Keratinocyte (primary cell): ENCODE measurements at regions not wholly inside any gene's neighbourhood (a gene's known extent, or its start where the extent isn't known, plus 50 kb on each side); places are given as distances from the start of the nearest gene placed in this dataset.

Experiments used
- DNase-seq: peaks from one replicate; pipeline ENCODE4 v3.0.0-alpha.2; 2011; ENCODE audit warnings: low read depth, missing footprints, low spot score
- FAIRE-seq: peaks from 2 replicates; lab custom pipeline; 2011; peaks lifted over from hg19 to GRCh38; lab: Jason Lieb, UNC
- H2AFZ ChIP-seq: 2 replicates; pipeline ENCODE4 v1.6.0; 2012; ENCODE audit warnings: low read length, control low read depth, inconsistent platforms; ENCODE audit not compliant: control insufficient read depth
- H3K27ac ChIP-seq: 2 replicates; pipeline ENCODE4 v1.5.1; 2011; ENCODE audit warnings: low read length; ENCODE audit not compliant: control insufficient read depth, insufficient read depth
- H3K27me3 ChIP-seq: 3 replicates; pipeline ENCODE4 v1.6.0; 2011; ENCODE audit warnings: low read length; ENCODE audit not compliant: control insufficient read depth, insufficient read depth; ENCODE audit errors: extremely low read depth
- H3K36me3 ChIP-seq, 2 experiments: 2 replicates in 1 of 2; 3 replicates in 1 of 2; pipeline ENCODE4 v1.5.1; 2011; ENCODE audit warnings: low read length in 2 of 2, mild to moderate bottlenecking in 1 of 2; ENCODE audit not compliant: control insufficient read depth in 2 of 2, insufficient read depth in 2 of 2; ENCODE audit errors: extremely low read depth in 1 of 2
- H3K4me1 ChIP-seq: 3 replicates; pipeline ENCODE4 v1.5.1; 2011; ENCODE audit warnings: low read length; ENCODE audit not compliant: control insufficient read depth, insufficient read depth; ENCODE audit errors: extremely low read depth
- H3K4me2 ChIP-seq: 3 replicates; pipeline ENCODE4 v1.6.0; 2011; ENCODE audit warnings: low read depth, low read length; ENCODE audit not compliant: control insufficient read depth, insufficient read depth; ENCODE audit errors: extremely low read depth
- H3K4me3 ChIP-seq, 3 experiments: fragments of 200-600 bp in 1 of 3; sonication (generic) in 1 of 3; 2 replicates in 2 of 3; 3 replicates in 1 of 3; pipeline ENCODE4 v1.5.1; 2011 to 2016; ENCODE audit warnings: low read length in 3 of 3, mild to moderate bottlenecking in 3 of 3, control low read depth in 2 of 3, inconsistent platforms in 1 of 3, low read depth in 1 of 3, mixed read lengths in 1 of 3, mixed run types in 1 of 3, moderate library complexity in 1 of 3; ENCODE audit not compliant: control insufficient read depth in 2 of 3, insufficient read depth in 2 of 3; ENCODE audit errors: extremely low read depth in 1 of 3
- H3K79me2 ChIP-seq: 2 replicates; pipeline ENCODE4 v1.6.0; 2012; ENCODE audit warnings: low read length; ENCODE audit not compliant: control insufficient read depth, insufficient read depth
- H3K9ac ChIP-seq: 3 replicates; pipeline ENCODE4 v1.6.0; 2011; ENCODE audit warnings: low read length; ENCODE audit not compliant: control insufficient read depth, insufficient read depth; ENCODE audit errors: extremely low read depth
- H3K9me1 ChIP-seq: 3 replicates; pipeline ENCODE4 v1.6.0; 2011; ENCODE audit warnings: low read length; ENCODE audit not compliant: control insufficient read depth, insufficient read depth; ENCODE audit errors: extremely low read depth
- H3K9me3 ChIP-seq: 2 replicates; pipeline ENCODE4 v1.5.1; 2012; ENCODE audit warnings: low read depth, low read length; ENCODE audit not compliant: control insufficient read depth
- H4K20me1 ChIP-seq: 3 replicates; pipeline ENCODE4 v1.6.0; 2011; ENCODE audit warnings: low read length; ENCODE audit not compliant: control insufficient read depth, insufficient read depth; ENCODE audit errors: extremely low read depth
- EZH2 ChIP-seq: IDR thresholded peaks from one replicate; pipeline ENCODE4 v1.6.1; 2012; ENCODE audit warnings: inconsistent platforms, mild to moderate bottlenecking, low read length, moderate library complexity
- dilution Hi-C: fragments of 300-500 bp; cut with MboI; formaldehyde crosslinking; loops from one replicate; pipeline ENCODE4 v1.7.0; 2020; ENCODE audit warnings: low sequenced_read_pairs; ENCODE audit not compliant: extremely low pct_ligation_motif_present
- TF ChIP-seq, protein P1 (sequence below), 3 experiments: IDR thresholded peaks in 1 of 3; conservative IDR thresholded peaks in 1 of 3; optimal IDR thresholded peaks in 1 of 3; 2 replicates in 2 of 3; 3 replicates in 1 of 3; pipeline versions ENCODE3 to v1.5.1; 2011; ENCODE audit warnings: low read length in 3 of 3, mild to moderate bottlenecking in 3 of 3, moderate library complexity in 2 of 3, control low read depth in 1 of 3, inconsistent platforms in 1 of 3; ENCODE audit not compliant: insufficient read depth in 2 of 3; ENCODE audit errors: extremely low read depth in 1 of 3

DNA sequence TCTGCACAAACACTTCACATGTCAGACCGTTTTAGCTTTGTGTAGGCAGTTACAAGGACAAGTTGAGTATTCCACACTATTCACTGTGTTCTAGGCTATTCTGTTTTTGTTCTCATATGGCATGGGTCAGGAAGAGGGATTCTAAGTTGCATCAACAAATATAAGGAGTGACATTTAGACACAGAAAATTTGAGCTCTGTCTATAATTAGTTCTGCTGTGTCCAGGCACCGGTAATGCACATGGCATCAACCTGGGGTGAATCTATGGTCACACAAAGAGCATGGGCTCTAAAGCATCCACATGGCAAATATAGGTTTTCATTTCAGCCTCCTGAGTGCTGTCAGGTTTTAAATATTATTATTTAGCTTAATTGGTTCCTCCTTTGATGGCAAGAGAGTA is 130.4 kb upstream of the PMFBP1 start:
- dilution Hi-C loops, result no loop called here
- H3K9me3 ChIP-seq, result no peaks in the 10 kb centered on the region
- no peak overlapping the region for H2AFZ ChIP-seq
- H3K27ac ChIP-seq, result no peak overlapping the region
- no peaks in the 10 kb centered on the region for H4K20me1 ChIP-seq
- H3K9me1 ChIP-seq, result no peaks in the 10 kb centered on the region
- no peak for TF ChIP-seq EZH2
- TF ChIP-seq, protein P1, sequence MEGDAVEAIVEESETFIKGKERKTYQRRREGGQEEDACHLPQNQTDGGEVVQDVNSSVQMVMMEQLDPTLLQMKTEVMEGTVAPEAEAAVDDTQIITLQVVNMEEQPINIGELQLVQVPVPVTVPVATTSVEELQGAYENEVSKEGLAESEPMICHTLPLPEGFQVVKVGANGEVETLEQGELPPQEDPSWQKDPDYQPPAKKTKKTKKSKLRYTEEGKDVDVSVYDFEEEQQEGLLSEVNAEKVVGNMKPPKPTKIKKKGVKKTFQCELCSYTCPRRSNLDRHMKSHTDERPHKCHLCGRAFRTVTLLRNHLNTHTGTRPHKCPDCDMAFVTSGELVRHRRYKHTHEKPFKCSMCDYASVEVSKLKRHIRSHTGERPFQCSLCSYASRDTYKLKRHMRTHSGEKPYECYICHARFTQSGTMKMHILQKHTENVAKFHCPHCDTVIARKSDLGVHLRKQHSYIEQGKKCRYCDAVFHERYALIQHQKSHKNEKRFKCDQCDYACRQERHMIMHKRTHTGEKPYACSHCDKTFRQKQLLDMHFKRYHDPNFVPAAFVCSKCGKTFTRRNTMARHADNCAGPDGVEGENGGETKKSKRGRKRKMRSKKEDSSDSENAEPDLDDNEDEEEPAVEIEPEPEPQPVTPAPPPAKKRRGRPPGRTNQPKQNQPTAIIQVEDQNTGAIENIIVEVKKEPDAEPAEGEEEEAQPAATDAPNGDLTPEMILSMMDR (optimal IDR thresholded peaks at IDR 0.05 in 1 of 3, IDR thresholded peaks at IDR 0.05 in 1 of 3, conservative IDR thresholded peaks at IDR 0.05 in 1 of 3; ENCODE audit: extremely low read depth in 1 of 3, insufficient read depth in 2 of 3, low read length in 3 of 3), result no peak
- FAIRE-seq (no peak), DNase-seq (no peak)
- H3K27me3 ChIP-seq, result no peaks in the 10 kb centered on the region
- no peak overlapping the region for H3K4me3 ChIP-seq
- H3K9ac ChIP-seq, result no peak overlapping the region
- H3K4me2 ChIP-seq, result no peak overlapping the region
- no peaks in the 10 kb centered on the region for H3K4me1 ChIP-seq
- no peaks in the 10 kb centered on the region for H3K79me2 ChIP-seq
- H3K36me3 ChIP-seq, result no peaks in the 10 kb centered on the region

GRCh38 chr16:72301523-72302236 is 129.7 kb upstream of the PMFBP1 start:
- Histone ChIP-seq H3K9me1 (no peaks in the 10 kb centered on the region), H4K20me1 (no peaks in the 10 kb centered on the region), H2AFZ (no peak overlapping the region), H3K36me3 (no peaks in the 10 kb centered on the region), H3K27me3 (no peaks in the 10 kb centered on the region), H3K4me2 (no peak overlapping the region), H3K27ac (no peak overlapping the region), H3K9me3 (no peaks in the 10 kb centered on the region), H3K4me1 (no peaks in the 10 kb centered on the region), H3K79me2 (no peaks in the 10 kb centered on the region), H3K9ac (no peak overlapping the region), H3K4me3 (no peak overlapping the region)
- dilution Hi-C loops, result no loop called here
- no peak for FAIRE-seq
- DNase-seq, result no peak
- TF ChIP-seq EZH2, result no peak
- TF ChIP-seq, protein P1 (optimal IDR thresholded peaks at IDR 0.05 in 1 of 3, IDR thresholded peaks at IDR 0.05 in 1 of 3, conservative IDR thresholded peaks at IDR 0.05 in 1 of 3; ENCODE audit: extremely low read depth in 1 of 3, insufficient read depth in 2 of 3, low read length in 3 of 3), result no peak
